HFF-Myc (cell line): ENCODE measurements at regions not wholly inside any gene's neighbourhood (a gene's known extent, or its start where the extent isn't known, plus 50 kb on each side); places are given as distances from the start of the nearest gene placed in this dataset.

ENCODE experiments used
- DNase-seq: peaks from one replicate; pipeline ENCODE4 v3.0.0-alpha.2; 2011; ENCODE audit warnings: low read depth; ENCODE audit errors: extremely low read depth
- H3K4me3 ChIP-seq: replicated peaks from 2 replicates; pipeline ENCODE4 v1.5.1; 2011; ENCODE audit warnings: low read depth, mild to moderate bottlenecking, control low read depth, low read length
- TF ChIP-seq, protein P1 (sequence below): IDR thresholded peaks from 2 replicates; pipeline ENCODE4 v1.5.1; 2012; ENCODE audit warnings: mild to moderate bottlenecking, low read depth, low read length, control low read depth; ENCODE audit errors: missing control alignments

- no peak overlapping the region for H3K4me3 ChIP-seq
- no peak for DNase-seq
- TF ChIP-seq, protein P1, sequence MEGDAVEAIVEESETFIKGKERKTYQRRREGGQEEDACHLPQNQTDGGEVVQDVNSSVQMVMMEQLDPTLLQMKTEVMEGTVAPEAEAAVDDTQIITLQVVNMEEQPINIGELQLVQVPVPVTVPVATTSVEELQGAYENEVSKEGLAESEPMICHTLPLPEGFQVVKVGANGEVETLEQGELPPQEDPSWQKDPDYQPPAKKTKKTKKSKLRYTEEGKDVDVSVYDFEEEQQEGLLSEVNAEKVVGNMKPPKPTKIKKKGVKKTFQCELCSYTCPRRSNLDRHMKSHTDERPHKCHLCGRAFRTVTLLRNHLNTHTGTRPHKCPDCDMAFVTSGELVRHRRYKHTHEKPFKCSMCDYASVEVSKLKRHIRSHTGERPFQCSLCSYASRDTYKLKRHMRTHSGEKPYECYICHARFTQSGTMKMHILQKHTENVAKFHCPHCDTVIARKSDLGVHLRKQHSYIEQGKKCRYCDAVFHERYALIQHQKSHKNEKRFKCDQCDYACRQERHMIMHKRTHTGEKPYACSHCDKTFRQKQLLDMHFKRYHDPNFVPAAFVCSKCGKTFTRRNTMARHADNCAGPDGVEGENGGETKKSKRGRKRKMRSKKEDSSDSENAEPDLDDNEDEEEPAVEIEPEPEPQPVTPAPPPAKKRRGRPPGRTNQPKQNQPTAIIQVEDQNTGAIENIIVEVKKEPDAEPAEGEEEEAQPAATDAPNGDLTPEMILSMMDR = no peak
Observed at GRCh38 chr3:147939425-147939824, 530.3 kb downstream of the ZIC1 start.

- DNase-seq = no peak
- TF ChIP-seq, protein P1 = no peak
- H3K4me3 ChIP-seq = no peak overlapping the region
Observed at GRCh38 chr3:147939839-147940238, 530.7 kb downstream of the ZIC1 start.

DNA sequence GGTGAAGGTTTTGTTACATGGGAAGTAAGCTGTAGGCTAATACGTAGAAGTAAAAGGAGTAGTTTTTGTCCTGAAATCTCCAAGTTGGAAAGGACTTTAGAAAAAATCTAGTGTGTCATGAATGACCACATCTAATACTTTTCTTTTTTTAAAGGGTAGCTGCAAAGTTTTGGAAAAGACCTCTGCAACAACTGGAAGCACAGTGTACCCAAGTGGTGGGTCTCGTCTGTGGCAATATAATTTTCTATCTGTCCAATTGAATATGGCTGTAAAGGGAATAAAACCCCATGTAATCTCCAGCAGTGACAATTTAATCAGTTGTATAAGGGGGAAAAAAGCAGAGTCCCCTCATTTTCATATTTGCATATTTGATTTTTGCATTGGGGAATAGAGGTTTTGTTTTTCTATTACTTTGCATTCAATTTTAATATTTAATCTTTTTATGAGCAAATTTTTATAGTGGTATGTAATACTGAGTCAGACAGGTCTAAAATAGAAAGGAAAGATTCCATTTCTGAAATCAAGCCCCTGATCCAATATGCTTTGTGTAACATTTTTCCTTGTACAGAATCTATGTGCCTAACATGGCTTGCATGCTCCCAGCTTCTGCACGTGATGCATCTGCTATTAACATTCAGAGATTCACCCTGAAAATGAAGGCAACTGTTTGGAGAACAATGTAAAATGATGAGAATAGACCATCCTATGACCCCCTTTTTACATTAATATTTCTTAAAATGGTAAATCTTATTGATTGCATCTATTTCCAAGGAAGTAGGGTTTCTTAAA, 531.4 kb downstream of the ZIC1 start:
- H3K4me3 ChIP-seq = no peak overlapping the region
- TF ChIP-seq, protein P1 = no peak
- no peak for DNase-seq

GRCh38 chr3:147941969-147942368, 532.8 kb downstream of the ZIC1 start:
- DNase-seq = no peak
- TF ChIP-seq, protein P1 = no peak

DNA sequence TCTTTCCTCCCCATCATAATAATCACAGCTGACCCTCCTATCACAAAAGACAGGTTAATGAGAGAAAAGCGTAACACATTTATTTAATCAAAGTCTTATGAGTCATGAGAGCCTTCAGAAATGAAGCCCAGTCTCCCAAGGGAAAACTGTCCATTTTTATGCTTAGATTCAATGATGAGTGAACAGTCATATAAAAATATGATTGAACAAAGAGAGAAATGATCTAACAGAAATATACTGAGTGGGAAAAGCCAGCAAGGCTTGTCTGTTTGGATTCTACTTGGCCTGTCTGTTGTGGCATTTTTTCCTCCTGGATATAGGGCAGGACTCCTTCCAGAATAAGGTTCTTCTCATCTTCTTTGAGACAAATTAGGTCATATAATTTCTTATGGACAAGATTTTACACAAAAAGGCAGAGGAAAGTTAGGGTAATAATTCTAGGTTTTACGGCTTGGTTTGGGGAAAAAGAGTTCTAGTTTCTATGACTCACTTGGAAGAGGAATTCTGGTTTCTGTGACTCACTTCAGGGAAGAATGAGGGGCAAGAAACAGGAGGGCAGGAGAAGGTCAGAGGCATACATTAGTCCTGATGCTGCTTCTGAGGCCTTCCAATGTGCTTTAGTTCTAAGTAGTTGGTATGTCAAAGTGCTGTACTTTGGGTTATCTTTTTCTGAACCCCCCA, 534.2 kb downstream of the ZIC1 start:
- no peak overlapping the region for H3K4me3 ChIP-seq
- peak; percentile 77 for DNase-seq
- TF ChIP-seq, protein P1 = no peak

More at GRCh38 chr3:147941969-147942368, 532.8 kb downstream of the ZIC1 start:
- no peak overlapping the region for H3K4me3 ChIP-seq

GRCh38 chr3:147945968-147946519, 536.9 kb downstream of the ZIC1 start:
- peak overlapping the region; percentile 16 for H3K4me3 ChIP-seq
- TF ChIP-seq, protein P1 = peak; percentile 76
- DNase-seq = peak; percentile 79
